Thymus (tissue), 11 donors: ENCODE measurements at regions not wholly inside any gene's neighbourhood (a gene's known extent, or its start where the extent isn't known, plus 50 kb on each side); places are given as distances from the start of the nearest gene placed in this dataset.

Source experiments
- DNase-seq, 9 donors: peaks; one replicate each; pipeline ENCODE4 v3.0.0-alpha.2; 2013; ENCODE audit warnings: low spot score in 9 of 9, low read depth in 6 of 9, missing footprints in 1 of 9
- H3K27ac ChIP-seq, 2 donors: one replicate each; pipeline ENCODE4 v1.5.1; 2013; ENCODE audit warnings: control low read depth in 1 of 2, low read depth in 1 of 2, low read length in 1 of 2, mild to moderate bottlenecking in 1 of 2, moderate library complexity in 1 of 2
- H3K27me3 ChIP-seq, 2 donors: one replicate each; pipeline ENCODE4 v1.5.1; 2013; ENCODE audit warnings: low read length in 1 of 2; ENCODE audit not compliant: control insufficient read depth in 2 of 2, insufficient read depth in 1 of 2
- H3K36me3 ChIP-seq, 2 donors: one replicate each; pipeline ENCODE4 v1.5.1; 2013; ENCODE audit warnings: low read length in 1 of 2, mild to moderate bottlenecking in 1 of 2, moderate library complexity in 1 of 2; ENCODE audit not compliant: control insufficient read depth in 2 of 2, insufficient read depth in 2 of 2
- H3K4me1 ChIP-seq, 2 donors: one replicate each; pipeline ENCODE4 v1.5.1; 2013; ENCODE audit warnings: low read length in 2 of 2; ENCODE audit not compliant: control insufficient read depth in 2 of 2, insufficient read depth in 2 of 2
- H3K4me3 ChIP-seq, 2 donors: one replicate each; pipeline ENCODE4 v1.5.1; 2013; ENCODE audit warnings: low read length in 2 of 2, control low read depth in 1 of 2, mild to moderate bottlenecking in 1 of 2
- H3K9me3 ChIP-seq, 2 donors: one replicate each; pipeline ENCODE4 v1.5.1; 2013; ENCODE audit warnings: low read length in 1 of 2, mild to moderate bottlenecking in 1 of 2; ENCODE audit not compliant: control insufficient read depth in 2 of 2, insufficient read depth in 1 of 2
- WGBS: extraction: QIAGEN DNeasy Blood & Tissue Kit; methylation state at CpG from one replicate; pipeline ENCODE4 v1.1.7; 2013; 5-methylcytosine and 5-hydroxymethylcytosine counted together
- donor health status: healthy.

GRCh38 chr6:22442826-22443225 is 126.5 kb upstream of the HDGFL1 start:
- Histone ChIP-seq H3K9me3 (no peaks in the 10 kb centered on the region), H3K4me3 (no peak overlapping the region), H3K36me3 (no peaks in the 10 kb centered on the region), H3K27ac (no peak overlapping the region), H3K27me3 (no peaks in the 10 kb centered on the region), H3K4me1 (peaks cover 0 to 8% of the 10 kb centered on the region in 2 donors)
- no peak for DNase-seq
- 92% methylated on average over 1 of the region's 1 CpG for WGBS

GRCh38 chr6:22444330-22444729 is 125.0 kb upstream of the HDGFL1 start:
- H3K9me3 ChIP-seq = no peaks in the 10 kb centered on the region
- 95% methylated on average over 3 of the region's 3 CpGs for WGBS
- no peak for DNase-seq
- H3K27ac ChIP-seq = no peak overlapping the region
- H3K4me3 ChIP-seq = no peak overlapping the region
- H3K27me3 ChIP-seq = no peaks in the 10 kb centered on the region
- H3K4me1 ChIP-seq = peaks cover 0 to 15% of the 10 kb centered on the region in 2 donors
- H3K36me3 ChIP-seq = no peaks in the 10 kb centered on the region

GRCh38 chr6:22445946-22446345 is 123.4 kb upstream of the HDGFL1 start:
- no peak for DNase-seq
- no peaks in the 10 kb centered on the region for H3K36me3 ChIP-seq
- H3K4me1 ChIP-seq = peaks cover 0 to 15% of the 10 kb centered on the region in 2 donors
- H3K27ac ChIP-seq = no peak overlapping the region
- H3K4me3 ChIP-seq = no peak overlapping the region
- WGBS = 95% methylated on average over 2 of the region's 2 CpGs
- no peaks in the 10 kb centered on the region for H3K9me3 ChIP-seq
- no peaks in the 10 kb centered on the region for H3K27me3 ChIP-seq

- Histone ChIP-seq H3K27ac (peak overlapping the region in 1 of 2 donors; percentile 34), H3K4me1 (peaks cover 0 to 15% of the 10 kb centered on the region in 2 donors), H3K4me3 (no peak overlapping the region), H3K36me3 (no peaks in the 10 kb centered on the region), H3K27me3 (no peaks in the 10 kb centered on the region), H3K9me3 (no peaks in the 10 kb centered on the region)
- WGBS = 76% methylated on average over 16 of the region's 16 CpGs
- DNase-seq = peak in 2 of 9 donors; percentile 10 to 41
Observed at GRCh38 chr6:22447249-22448196, 121.8 kb upstream of the HDGFL1 start.

GRCh38 chr6:22448291-22448711 is 121.1 kb upstream of the HDGFL1 start:
- H3K36me3 ChIP-seq = no peaks in the 10 kb centered on the region
- H3K9me3 ChIP-seq = no peaks in the 10 kb centered on the region
- peaks cover 0 to 15% of the 10 kb centered on the region in 2 donors for H3K4me1 ChIP-seq
- H3K27ac ChIP-seq = no peak overlapping the region
- no peaks in the 10 kb centered on the region for H3K27me3 ChIP-seq
- H3K4me3 ChIP-seq = no peak overlapping the region
- no peak for DNase-seq
- WGBS = 97% methylated on average over 6 of the region's 6 CpGs

GRCh38 chr6:22451962-22452361 is 117.4 kb upstream of the HDGFL1 start:
- Histone ChIP-seq H3K4me1 (peaks cover 0 to 14% of the 10 kb centered on the region in 2 donors), H3K9me3 (no peaks in the 10 kb centered on the region), H3K27me3 (no peaks in the 10 kb centered on the region), H3K36me3 (no peaks in the 10 kb centered on the region), H3K4me3 (no peak overlapping the region), H3K27ac (no peak overlapping the region)
- WGBS = 97% methylated on average over 7 of the region's 7 CpGs
- no peak for DNase-seq

GRCh38 chr6:22455378-22455777 is 114.0 kb upstream of the HDGFL1 start:
- no peaks in the 10 kb centered on the region for H3K36me3 ChIP-seq
- no peak for DNase-seq
- no peak overlapping the region for H3K4me3 ChIP-seq
- no peaks in the 10 kb centered on the region for H3K4me1 ChIP-seq
- WGBS = 96% methylated on average over 1 of the region's 1 CpG
- no peaks in the 10 kb centered on the region for H3K9me3 ChIP-seq
- no peaks in the 10 kb centered on the region for H3K27me3 ChIP-seq
- H3K27ac ChIP-seq = no peak overlapping the region

- 96% methylated on average over 1 of the region's 1 CpG for WGBS
- H3K27ac ChIP-seq = no peak overlapping the region
- H3K27me3 ChIP-seq = no peaks in the 10 kb centered on the region
- no peak for DNase-seq
- H3K4me3 ChIP-seq = no peak overlapping the region
- H3K9me3 ChIP-seq = no peaks in the 10 kb centered on the region
- H3K36me3 ChIP-seq = no peaks in the 10 kb centered on the region
- H3K4me1 ChIP-seq = no peaks in the 10 kb centered on the region
Observed at GRCh38 chr6:22457996-22458395, 111.4 kb upstream of the HDGFL1 start.

- H3K4me3 ChIP-seq = no peak overlapping the region
- 96% methylated on average over 4 of the region's 4 CpGs for WGBS
- H3K27ac ChIP-seq = no peak overlapping the region
- no peaks in the 10 kb centered on the region for H3K9me3 ChIP-seq
- no peak for DNase-seq
- H3K36me3 ChIP-seq = no peaks in the 10 kb centered on the region
- no peaks in the 10 kb centered on the region for H3K27me3 ChIP-seq
- peaks cover 0 to 9% of the 10 kb centered on the region in 2 donors for H3K4me1 ChIP-seq
Observed at GRCh38 chr6:22466665-22467245, 102.6 kb upstream of the HDGFL1 start.
